GM15510 (cell line): ENCODE measurements at regions not wholly inside any gene's neighbourhood (a gene's known extent, or its start where the extent isn't known, plus 50 kb on each side); places are given as distances from the start of the nearest gene placed in this dataset.

Source experiments
- POLR2A ChIP-seq: IDR thresholded peaks from 3 replicates; pipeline ENCODE4 v1.6.1; 2011; ENCODE audit warnings: borderline replicate concordance; ENCODE audit not compliant: insufficient read length; ENCODE audit errors: extremely low read depth

DNA sequence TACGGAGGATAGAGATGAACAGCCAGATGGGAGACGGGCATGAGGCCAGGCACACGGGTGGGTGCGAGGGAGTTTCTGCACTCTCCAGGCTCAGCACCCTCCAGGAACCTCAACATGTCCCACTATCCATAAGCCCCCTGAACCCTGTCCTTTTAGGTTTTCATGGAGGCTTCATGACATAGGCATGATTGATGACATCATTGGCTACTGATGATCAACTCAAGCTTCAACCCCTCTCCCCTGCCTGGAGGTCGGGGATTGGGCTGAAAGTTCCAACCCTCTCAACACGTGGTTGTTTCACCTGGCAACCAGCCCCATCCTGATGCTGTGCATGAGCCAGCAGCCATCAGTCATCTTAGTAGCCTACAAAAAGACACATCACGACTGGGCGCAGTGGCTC is 360.7 kb upstream of the AUTS2 start:
- TF ChIP-seq POLR2A: no peak

DNA sequence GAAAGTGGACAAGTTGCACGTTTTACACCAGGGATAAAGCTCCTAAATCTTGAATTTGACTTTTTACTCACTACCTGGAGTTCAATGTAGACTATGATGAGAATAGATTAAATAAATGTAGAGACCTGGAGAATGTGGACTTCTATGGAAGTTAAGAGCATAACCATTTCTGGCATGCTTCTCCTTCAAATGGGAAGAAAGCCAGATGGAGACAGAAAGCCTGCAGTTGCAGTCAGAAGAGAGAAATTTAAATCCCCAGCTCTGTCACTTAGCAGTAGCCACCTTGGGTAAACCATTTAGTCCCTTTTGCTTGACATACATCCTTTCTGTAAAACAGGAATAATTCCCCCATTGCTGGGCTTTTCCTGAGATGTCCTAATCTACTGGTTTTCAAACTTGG is 355.3 kb upstream of the AUTS2 start:
- TF ChIP-seq POLR2A: no peak

DNA sequence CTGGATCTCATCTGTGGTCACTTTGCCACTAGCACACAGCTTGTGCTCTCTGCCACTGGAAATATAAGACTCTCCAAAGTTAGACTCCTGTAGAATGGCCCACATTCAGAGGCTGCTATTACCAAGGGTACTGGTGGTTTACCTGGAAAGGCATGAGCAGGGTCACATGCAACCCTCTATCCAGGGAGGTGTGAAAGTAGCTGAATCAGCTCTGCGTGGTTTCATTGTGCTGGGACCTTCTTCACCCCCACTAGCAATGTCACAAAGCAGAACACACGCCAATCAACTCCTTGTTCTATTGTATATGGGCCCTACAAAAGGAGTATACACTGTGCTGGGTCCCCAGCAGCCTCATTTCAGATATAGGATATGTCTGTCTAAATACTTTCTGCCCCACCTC is 353.6 kb upstream of the AUTS2 start:
- no peak for TF ChIP-seq POLR2A

DNA sequence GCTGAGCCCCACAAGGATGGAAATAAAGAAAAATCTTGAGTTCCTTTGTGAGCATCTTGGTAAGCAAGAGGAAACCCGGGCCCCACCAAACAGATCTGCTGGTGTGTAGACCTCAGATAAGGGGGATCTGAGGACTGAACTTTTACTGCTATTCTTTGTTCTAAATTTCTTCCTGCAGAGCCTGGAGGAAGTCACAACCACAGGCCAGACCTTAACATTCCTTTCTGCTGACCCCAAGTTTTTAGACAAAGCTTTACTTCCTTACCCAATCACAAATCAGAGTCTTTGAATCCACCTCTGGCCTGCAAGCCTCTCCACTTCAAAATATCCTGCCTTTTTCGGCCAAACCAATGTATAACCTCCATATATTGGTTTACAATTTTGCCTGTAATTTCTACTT is 352.6 kb upstream of the AUTS2 start:
- no peak for TF ChIP-seq POLR2A

DNA sequence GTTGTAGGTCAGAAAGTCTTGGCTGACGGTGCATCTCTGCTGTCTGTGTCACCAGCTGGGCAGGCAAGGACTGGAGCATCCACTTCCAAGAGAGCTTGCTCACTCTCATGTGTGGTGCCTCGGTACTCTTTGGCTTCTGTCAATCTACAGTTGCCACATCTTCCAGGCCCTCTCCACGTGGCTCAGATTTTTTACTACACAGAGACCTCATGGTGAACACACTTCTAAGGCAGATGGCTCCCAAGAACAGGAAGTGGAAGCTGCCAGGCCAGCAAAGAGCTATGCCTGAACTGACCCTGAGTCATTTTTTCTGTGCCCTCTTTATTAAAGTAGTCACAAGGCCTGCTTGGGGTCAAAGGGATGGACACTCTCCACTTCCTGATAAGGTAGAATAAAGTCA is 351.5 kb upstream of the AUTS2 start:
- TF ChIP-seq POLR2A: no peak

DNA sequence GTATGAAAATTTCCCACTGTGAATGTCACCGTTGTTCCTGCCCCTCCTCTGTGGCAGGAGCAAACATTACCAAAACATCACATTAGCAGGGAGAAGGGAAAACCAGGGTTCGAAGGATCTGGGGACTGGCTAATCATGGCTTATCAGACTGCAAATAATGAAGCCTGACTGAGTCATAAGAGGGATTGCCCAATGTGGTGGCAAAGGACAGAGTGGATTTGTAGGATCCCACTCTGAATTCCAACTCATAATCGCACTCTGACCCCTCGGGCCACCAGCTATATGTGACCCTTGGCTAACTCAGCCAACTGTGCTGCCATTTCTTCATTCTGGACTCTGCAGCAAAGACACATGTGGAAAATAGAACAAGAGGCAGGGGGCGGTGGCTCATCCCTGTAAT is 347.3 kb upstream of the AUTS2 start:
- TF ChIP-seq POLR2A: no peak

DNA sequence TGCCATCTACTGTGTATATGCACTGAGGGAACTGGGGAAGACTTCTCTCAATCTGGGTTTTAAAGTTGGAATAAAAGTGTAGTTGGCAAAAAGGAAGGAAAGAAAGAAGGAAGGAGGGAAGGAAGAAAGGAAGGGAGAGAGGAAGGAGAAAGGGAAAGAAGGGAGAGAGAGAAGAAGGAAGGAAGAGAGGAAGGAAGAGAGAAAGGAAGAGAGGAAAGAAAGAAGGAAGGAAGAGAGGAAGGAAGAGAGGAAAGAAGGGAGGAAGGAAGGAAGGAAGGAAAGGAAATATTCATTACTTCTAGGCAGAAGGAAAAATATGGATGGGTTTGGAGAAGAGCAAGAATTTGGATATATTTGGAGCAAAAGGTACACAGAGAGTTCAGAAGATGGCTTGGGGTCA is 343.6 kb upstream of the AUTS2 start:
- no peak for TF ChIP-seq POLR2A

DNA sequence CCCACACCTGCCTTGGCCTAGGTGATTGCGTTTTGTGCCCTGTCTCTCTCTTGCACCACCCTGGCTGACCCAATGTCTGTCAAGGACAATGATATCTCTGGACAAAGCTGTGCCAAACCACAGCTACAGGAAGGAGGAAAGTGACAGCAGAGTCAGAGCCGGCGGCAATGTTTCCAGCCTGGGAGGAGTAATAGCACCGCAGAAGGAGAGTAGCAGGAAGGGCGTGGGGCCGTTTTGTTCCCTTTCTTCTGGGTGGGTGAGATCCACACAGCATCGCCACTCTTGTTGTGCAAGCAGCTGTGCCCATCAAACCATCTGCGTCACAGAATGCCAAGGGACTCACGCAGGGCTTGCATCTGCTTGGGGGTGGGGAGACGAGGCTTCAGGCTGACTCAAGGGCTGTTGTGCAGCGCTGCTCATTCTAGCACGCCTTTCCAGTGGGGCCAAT is 341.6 kb upstream of the AUTS2 start:
- TF ChIP-seq POLR2A: no peak

DNA sequence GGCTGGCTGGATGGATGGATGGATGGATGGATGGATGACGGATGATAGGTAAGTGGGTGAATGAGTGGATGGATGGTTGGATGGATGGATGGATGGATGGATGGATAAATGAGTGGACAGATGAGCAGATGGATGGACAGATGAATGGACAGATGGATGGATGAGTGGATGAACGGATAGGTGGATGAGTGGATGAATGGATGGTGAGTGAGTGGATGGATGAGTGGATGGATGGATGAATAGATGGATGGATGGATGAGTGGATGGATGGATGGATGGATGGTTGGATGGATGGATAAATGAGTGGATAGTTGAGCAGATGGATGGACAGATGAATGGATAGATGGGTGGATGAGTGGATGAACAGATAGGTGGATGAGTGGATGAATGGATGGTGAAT is 340.7 kb upstream of the AUTS2 start:
- TF ChIP-seq POLR2A: no peak

DNA sequence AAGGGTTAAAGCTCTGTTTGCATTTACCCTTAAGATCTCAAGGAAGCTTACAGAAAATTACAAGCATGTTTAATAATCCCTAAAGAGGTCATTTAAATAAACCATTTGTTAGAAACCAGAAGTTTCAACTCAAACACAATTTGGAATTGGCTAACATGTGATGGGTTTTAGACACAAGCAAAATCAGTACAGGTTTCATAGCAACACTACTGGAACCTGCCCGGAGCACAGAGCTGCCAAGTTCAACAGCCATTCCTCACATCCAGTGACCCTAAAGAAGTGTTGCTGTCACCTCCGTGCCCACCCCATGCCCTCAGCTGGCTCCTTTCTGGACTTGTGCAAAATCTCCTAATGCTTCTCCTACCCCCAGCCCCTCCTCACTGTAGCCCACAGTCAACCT is 338.8 kb upstream of the AUTS2 start:
- no peak for TF ChIP-seq POLR2A

DNA sequence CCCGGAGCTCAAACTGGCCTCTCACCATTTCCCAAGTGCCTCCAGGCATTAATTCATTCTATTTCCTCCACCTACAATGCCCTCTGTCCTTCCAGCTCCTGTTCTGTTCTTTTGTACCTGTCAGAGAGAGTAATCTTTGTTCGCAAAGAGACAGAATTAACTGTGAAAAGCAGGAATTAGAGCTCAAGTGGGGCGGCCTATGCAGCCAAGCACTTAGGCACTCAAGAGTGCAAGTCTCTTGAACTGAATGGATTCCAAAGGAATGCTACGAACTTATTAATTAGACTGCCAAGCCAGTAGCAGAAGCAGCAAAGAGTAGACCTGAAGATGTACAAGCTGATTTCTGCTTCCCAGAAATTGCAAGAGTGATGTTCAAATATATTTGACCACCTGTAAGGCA is 338.3 kb upstream of the AUTS2 start:
- no peak for TF ChIP-seq POLR2A

DNA sequence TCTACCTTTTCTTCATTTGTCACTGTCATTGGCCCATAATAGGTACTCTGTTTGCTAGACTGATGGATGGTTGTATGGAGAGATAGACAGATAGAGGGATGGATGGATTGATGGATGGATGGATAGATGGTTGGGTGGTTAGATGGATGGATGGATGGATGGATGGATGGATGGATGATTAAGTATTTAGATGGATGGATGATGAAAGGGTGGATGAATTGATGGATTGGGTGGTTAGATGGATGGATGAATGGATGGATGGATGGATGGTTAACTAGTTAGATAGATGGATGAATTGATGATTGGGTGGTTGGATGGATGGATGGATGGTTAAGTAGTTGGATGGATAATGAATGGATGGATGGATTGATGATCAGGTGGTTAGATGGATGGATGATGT is 334.7 kb upstream of the AUTS2 start:
- TF ChIP-seq POLR2A: no peak

DNA sequence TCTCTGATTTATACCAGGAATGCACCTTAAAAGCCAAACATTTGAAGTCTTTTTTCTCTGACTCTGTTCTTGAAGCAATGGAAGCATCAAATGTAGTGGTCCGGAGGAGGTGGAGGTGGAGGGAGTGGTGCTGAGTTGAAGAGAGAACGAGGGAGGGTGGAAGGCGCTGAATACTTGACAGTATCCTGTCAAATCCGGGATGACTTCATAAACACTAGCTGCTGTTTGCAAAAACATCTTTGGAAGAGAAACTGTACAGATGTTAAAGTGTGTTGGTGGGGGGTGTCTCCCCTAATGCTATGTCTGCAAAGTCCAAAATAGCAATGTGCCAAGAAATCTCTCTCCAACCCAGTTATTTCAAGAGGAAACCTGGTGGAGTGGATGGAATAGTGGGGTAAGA is 328.5 kb upstream of the AUTS2 start:
- no peak for TF ChIP-seq POLR2A

DNA sequence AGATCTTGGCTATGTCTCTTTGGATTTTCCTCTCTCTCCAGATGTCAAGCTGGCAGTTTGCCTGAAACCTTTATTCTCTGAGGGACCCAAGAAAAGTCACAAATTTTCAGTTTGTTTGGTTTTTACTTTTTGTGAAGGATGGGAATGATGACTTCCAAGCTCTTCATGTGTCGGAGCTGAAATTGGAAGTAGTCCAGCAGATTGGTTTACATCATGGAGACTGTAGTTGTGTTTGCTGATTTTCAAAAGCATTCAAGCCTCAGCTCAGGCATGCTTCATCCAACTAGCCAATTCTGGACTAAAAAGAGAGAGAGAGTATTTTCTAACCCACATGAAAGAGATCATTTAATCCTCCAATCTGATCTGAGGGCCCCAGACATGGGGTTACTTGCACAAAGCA is 326.2 kb upstream of the AUTS2 start:
- TF ChIP-seq POLR2A: no peak

DNA sequence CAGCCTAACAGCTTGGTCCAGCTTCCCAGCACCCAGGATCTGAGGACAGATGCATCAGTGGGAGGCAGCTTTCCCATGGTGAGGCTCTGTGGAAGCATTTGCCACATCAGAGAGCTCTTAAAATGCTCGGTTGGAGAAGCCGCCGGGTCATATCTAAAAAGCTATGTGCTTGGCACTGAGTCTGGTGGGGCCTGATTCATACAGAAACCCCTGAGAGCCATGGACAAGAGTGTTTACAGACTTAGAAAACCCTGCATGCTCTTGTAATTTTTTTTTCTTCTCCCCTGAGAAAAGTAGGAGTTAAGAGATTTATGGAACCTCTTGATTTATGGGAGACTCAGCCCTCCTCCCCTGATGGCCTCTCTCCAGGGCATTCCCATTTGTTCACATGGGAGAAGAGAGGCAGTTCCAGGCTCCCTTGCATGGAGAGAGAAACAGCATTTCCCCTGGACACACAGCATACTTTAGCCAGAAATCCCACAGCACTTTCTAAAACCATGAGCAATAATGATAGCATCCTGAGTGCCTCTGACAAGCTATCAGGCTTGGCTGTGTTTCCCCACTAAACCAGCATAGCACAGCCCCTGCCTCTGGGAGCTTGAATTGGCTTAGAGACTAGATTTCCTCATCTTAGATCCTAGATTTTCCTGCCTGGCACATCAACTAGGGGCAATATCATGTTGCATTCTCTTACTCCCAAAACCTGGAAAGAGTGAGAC is 322.1 kb upstream of the AUTS2 start:
- TF ChIP-seq POLR2A: no peak

DNA sequence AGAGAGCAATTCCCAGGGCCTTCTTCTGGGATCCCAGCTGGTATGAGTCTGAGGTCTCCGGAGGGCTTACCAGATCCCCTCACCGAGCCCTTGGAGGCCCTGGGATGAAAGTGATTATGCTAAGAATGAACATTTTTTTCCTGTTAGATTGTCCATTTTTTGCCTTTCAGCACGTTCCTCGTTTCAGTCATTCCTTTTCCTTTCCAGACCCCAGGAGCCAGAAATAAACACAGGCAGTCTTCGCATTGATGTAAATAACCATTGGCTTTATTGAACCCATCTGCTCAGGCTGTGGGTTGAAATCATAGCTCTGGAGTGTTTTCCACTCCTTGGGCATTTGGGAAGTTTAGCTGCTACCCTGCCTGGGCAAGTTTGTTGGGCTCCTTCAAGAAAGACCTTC is 320.9 kb upstream of the AUTS2 start:
- TF ChIP-seq POLR2A: no peak

DNA sequence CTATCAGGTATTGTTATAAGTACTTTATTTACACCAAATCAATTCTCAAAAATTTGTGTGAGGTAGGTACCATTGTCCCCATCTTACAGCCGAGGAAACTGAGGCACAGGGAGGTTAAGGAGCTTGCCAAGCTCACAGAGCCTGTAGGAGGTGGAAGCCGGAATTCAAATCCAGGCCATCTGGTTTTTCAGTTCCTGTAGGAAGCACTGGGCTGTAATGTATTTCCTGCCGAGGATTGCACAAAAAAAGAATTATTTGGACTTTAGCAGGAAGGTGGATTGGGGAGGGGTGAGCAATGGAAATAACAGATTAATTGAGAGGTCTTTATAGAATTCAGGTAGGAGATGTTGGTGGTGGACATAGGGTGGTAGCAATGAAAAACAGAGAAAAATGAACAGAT is 315.3 kb upstream of the AUTS2 start:
- no peak for TF ChIP-seq POLR2A
